PC-9 (cell line): ENCODE measurements at regions not wholly inside any gene's neighbourhood (a gene's known extent, or its start where the extent isn't known, plus 50 kb on each side); places are given as distances from the start of the nearest gene placed in this dataset.

Experiments used
- BruUV-seq: library from RNA; stranded (reverse); fragments of 400-500 nt; replicated peaks from 2 replicates; lab custom pipeline; 2021; lab: Mats Ljungman, UMichigan
- CTCF ChIA-PET: fragments of 300-600 bp; sonication (Branson Sonifier 250); formaldehyde crosslinking; loops from one replicate; lab custom pipeline; 2022; ENCODE audit warnings: antibody characterized with exemption; lab: Charles Lee
- POLR2A ChIA-PET: fragments of 300-600 bp; sonication (Branson Sonifier 250); formaldehyde crosslinking; loops from one replicate; lab custom pipeline; 2022; ENCODE audit warnings: antibody characterized with exemption; ENCODE audit not compliant: unreplicated experiment; lab: Charles Lee
- DNase-seq, 2 experiments: peaks; one replicate each; pipeline versions ENCODE4 v3.0.0 to v3.0.0-alpha.2; 2015 to 2022; ENCODE audit warnings: mixed read lengths in 1 of 2
- H2AFZ ChIP-seq: fragments of 200-600 bp; sonication (generic); 2 replicates; pipeline ENCODE4 v1.8.1; 2017; ENCODE audit warnings: antibody characterized with exemption
- H3F3A ChIP-seq: fragments of 200-600 bp; sonication (generic); 2 replicates; pipeline ENCODE4 v1.8.1; 2017; ENCODE audit warnings: antibody characterized with exemption, mild to moderate bottlenecking, low read depth; ENCODE audit not compliant: insufficient read depth
- H3K27ac ChIP-seq: fragments of 200-600 bp; sonication (generic); 2 replicates; pipeline ENCODE4 v1.6.1; 2016; ENCODE audit warnings: mixed run types
- H3K27me3 ChIP-seq: fragments of 200-600 bp; sonication (generic); 2 replicates; pipeline ENCODE4 v1.6.1; 2016; ENCODE audit warnings: low read depth, mixed run types; ENCODE audit not compliant: insufficient read depth
- H3K36me3 ChIP-seq: fragments of 200-600 bp; sonication (generic); 2 replicates; pipeline ENCODE4 v1.6.1; 2016; ENCODE audit warnings: low read depth, mixed run types
- H3K4me1 ChIP-seq: fragments of 200-600 bp; sonication (generic); replicated peaks from 2 replicates; pipeline ENCODE4 v1.6.1; 2016; ENCODE audit warnings: mixed run types; ENCODE audit not compliant: insufficient read depth
- H3K4me2 ChIP-seq: fragments of 200-600 bp; sonication (generic); 2 replicates; pipeline ENCODE4 v1.6.1; 2017; ENCODE audit warnings: mixed run types
- H3K4me3 ChIP-seq: fragments of 200-600 bp; sonication (generic); 2 replicates; pipeline ENCODE4 v1.6.1; 2016; ENCODE audit warnings: mixed run types
- H3K79me2 ChIP-seq: fragments of 200-600 bp; sonication (generic); 2 replicates; pipeline ENCODE4 v1.6.1; 2017; ENCODE audit warnings: low read depth, mixed run types
- H3K9me2 ChIP-seq: fragments of 200-600 bp; sonication (generic); 2 replicates; pipeline ENCODE4 v1.8.1; 2017; ENCODE audit warnings: mild to moderate bottlenecking; ENCODE audit not compliant: insufficient read depth
- H3K9me3 ChIP-seq: fragments of 200-600 bp; sonication (generic); 2 replicates; pipeline ENCODE4 v1.8.1; 2016; ENCODE audit warnings: low read depth; ENCODE audit not compliant: insufficient read depth
- H4K20me1 ChIP-seq: fragments of 200-600 bp; sonication (generic); 2 replicates; pipeline ENCODE4 v1.8.1; 2017; ENCODE audit not compliant: insufficient read depth
- CTCF ChIP-seq: fragments of 200-600 bp; sonication (generic); conservative IDR thresholded peaks from 2 replicates; pipeline ENCODE4 v1.6.1; 2017; ENCODE audit warnings: mixed run types, antibody characterized with exemption, mild to moderate bottlenecking, moderate library complexity
- EZH2 ChIP-seq: fragments of 200-600 bp; sonication (generic); IDR thresholded peaks from 2 replicates; pipeline ENCODE4 v1.8.0; 2017; ENCODE audit warnings: antibody characterized with exemption, low read depth
- intact Hi-C: fragments of 100-400 bp; cut with micrococcal nuclease; formaldehyde crosslinking; loops from one replicate; pipeline ENCODE4 v1.10.0; 2022; ENCODE audit not compliant: unreplicated experiment

- Histone ChIP-seq H3K4me2 (no peak overlapping the region), H2AFZ (no peak overlapping the region), H3K27ac (no peak overlapping the region), H3K9me3 (no peaks in the 10 kb centered on the region), H3K36me3 (no peaks in the 10 kb centered on the region), H3K4me1 (no peaks in the 10 kb centered on the region), H3K4me3 (no peak overlapping the region), H3K79me2 (no peaks in the 10 kb centered on the region), H3K9me2 (no peaks in the 10 kb centered on the region), H4K20me1 (no peaks in the 10 kb centered on the region), H3K27me3 (no peaks in the 10 kb centered on the region), H3F3A (no peaks in the 10 kb centered on the region)
- CTCF ChIA-PET: no interaction called here
- POLR2A ChIA-PET: no interaction called here
- DNase-seq: no peak
- intact Hi-C loops: no loop called here
- BruUV-seq: no TSS peak
- TF ChIP-seq CTCF (no peak), EZH2 (no peak)
Observed at GRCh38 chr3:181454451-181455027, 257.2 kb upstream of the SOX2 start.

- intact Hi-C loops: no loop called here
- POLR2A ChIA-PET: no interaction called here
- Histone ChIP-seq H3K4me2 (no peak overlapping the region), H3K9me3 (no peaks in the 10 kb centered on the region), H3K36me3 (no peaks in the 10 kb centered on the region), H2AFZ (no peak overlapping the region), H3K4me1 (no peaks in the 10 kb centered on the region), H3K4me3 (no peak overlapping the region), H4K20me1 (no peaks in the 10 kb centered on the region), H3K27ac (no peak overlapping the region), H3F3A (no peaks in the 10 kb centered on the region), H3K79me2 (no peaks in the 10 kb centered on the region), H3K27me3 (no peaks in the 10 kb centered on the region), H3K9me2 (no peaks in the 10 kb centered on the region)
- DNase-seq: no peak
- BruUV-seq: no TSS peak
- CTCF ChIA-PET: no interaction called here
- TF ChIP-seq CTCF (no peak), EZH2 (no peak)
Observed at GRCh38 chr3:181446741-181447140, 265.0 kb upstream of the SOX2 start.

GRCh38 chr3:181442066-181442465 lies 269.7 kb upstream of the SOX2 start:
- no peak overlapping the region for H3K27ac ChIP-seq
- H3K9me2 ChIP-seq: no peaks in the 10 kb centered on the region
- ChIA-PET CTCF (interaction anchor here (0.6 kb wide), 1 partner anchor 771 kb away, joined by 3 read pairs; no protein-coding TSS in a partner anchor), POLR2A (no interaction called here)
- no peaks in the 10 kb centered on the region for H3K27me3 ChIP-seq
- no peaks in the 10 kb centered on the region for H3K9me3 ChIP-seq
- BruUV-seq: no TSS peak
- no peaks in the 10 kb centered on the region for H3K36me3 ChIP-seq
- no peaks in the 10 kb centered on the region for H4K20me1 ChIP-seq
- intact Hi-C loops: no loop called here
- H3K4me3 ChIP-seq: no peak overlapping the region
- H3K79me2 ChIP-seq: no peaks in the 10 kb centered on the region
- no peak for TF ChIP-seq EZH2
- H3F3A ChIP-seq: no peaks in the 10 kb centered on the region
- no peak overlapping the region for H2AFZ ChIP-seq
- DNase-seq: no peak
- H3K4me1 ChIP-seq: no peaks in the 10 kb centered on the region
- H3K4me2 ChIP-seq: no peak overlapping the region

GRCh38 chr3:181432992-181433391 lies 278.7 kb upstream of the SOX2 start:
- no peak for DNase-seq
- H3K79me2 ChIP-seq: no peaks in the 10 kb centered on the region
- ChIA-PET POLR2A (no interaction called here), CTCF (no interaction called here)
- TF ChIP-seq CTCF (no peak), EZH2 (no peak)
- BruUV-seq: no TSS peak
- H3F3A ChIP-seq: no peaks in the 10 kb centered on the region
- no peaks in the 10 kb centered on the region for H3K4me1 ChIP-seq
- no peaks in the 10 kb centered on the region for H3K27me3 ChIP-seq
- H2AFZ ChIP-seq: no peak overlapping the region
- H3K9me2 ChIP-seq: no peaks in the 10 kb centered on the region
- H3K9me3 ChIP-seq: no peaks in the 10 kb centered on the region
- no peaks in the 10 kb centered on the region for H4K20me1 ChIP-seq
- no peak overlapping the region for H3K4me3 ChIP-seq
- no peaks in the 10 kb centered on the region for H3K36me3 ChIP-seq
- intact Hi-C loops: no loop called here
- no peak overlapping the region for H3K4me2 ChIP-seq
- no peak overlapping the region for H3K27ac ChIP-seq
